Mucosa of descending colon (tissue), 3 donors: ENCODE measurements at regions not wholly inside any gene's neighbourhood (a gene's known extent, or its start where the extent isn't known, plus 50 kb on each side); places are given as distances from the start of the nearest gene placed in this dataset.
A peak's percentile ranks its signal among the peaks of the same experiment; 100 is the strongest.
"Not testable (repeated sequence)": the region's sequence is repeated elsewhere in the genome, so short reads cannot be mapped to it uniquely, and the experiment has no call there.

Experiments used
- ATAC-seq: fragments of 200-7000 bp; cut with Tn5 transposase; one replicate; pipeline ENCODE4 v1.9.1; 2020; ENCODE audit warnings: mild to moderate bottlenecking, moderate library complexity
- DNase-seq, 3 donors: peaks; one replicate each; pipeline ENCODE4 v3.0.0-alpha.2; 2020
- H3K36me3 ChIP-seq: fragments of 200-600 bp; one replicate; pipeline ENCODE4 v1.8.0; 2021; ENCODE audit warnings: low read depth, mild to moderate bottlenecking
- H3K4me1 ChIP-seq: fragments of 200-600 bp; one replicate; pipeline ENCODE4 v1.8.0; 2021; ENCODE audit warnings: low read depth, mild to moderate bottlenecking
- H3K4me3 ChIP-seq: fragments of 200-600 bp; one replicate; pipeline ENCODE4 v1.8.0; 2021; ENCODE audit warnings: mild to moderate bottlenecking
- H3K9me3 ChIP-seq: fragments of 200-600 bp; one replicate; pipeline ENCODE4 v1.8.0; 2021; ENCODE audit warnings: mild to moderate bottlenecking
- intact Hi-C, 2 donors: fragments of 100-400 bp; cut with DNase I in 1 of 2; cut with micrococcal nuclease in 1 of 2; formaldehyde crosslinking; loops; one replicate each; pipeline versions ENCODE4 v1.11.0 to v1.11.1; 2022; cut with DNase I, micrococcal nuclease
- donor health status: DM: no; HTN: no; CAD: no; lungs with moderate emphysema.
- donor health status: DM: no; HTN: no; CAD: no.
- donor health status: DM: no; HTN: yes; CAD: no.

GRCh38 chr21:7743940-7744339 is 2777.4 kb upstream of the TPTE start:
- H3K9me3 ChIP-seq, H3K4me1 ChIP-seq, DNase-seq, H3K36me3 ChIP-seq, intact Hi-C loops, H3K4me3 ChIP-seq: not testable (repeated sequence)
- peak; percentile 24 for ATAC-seq

DNA sequence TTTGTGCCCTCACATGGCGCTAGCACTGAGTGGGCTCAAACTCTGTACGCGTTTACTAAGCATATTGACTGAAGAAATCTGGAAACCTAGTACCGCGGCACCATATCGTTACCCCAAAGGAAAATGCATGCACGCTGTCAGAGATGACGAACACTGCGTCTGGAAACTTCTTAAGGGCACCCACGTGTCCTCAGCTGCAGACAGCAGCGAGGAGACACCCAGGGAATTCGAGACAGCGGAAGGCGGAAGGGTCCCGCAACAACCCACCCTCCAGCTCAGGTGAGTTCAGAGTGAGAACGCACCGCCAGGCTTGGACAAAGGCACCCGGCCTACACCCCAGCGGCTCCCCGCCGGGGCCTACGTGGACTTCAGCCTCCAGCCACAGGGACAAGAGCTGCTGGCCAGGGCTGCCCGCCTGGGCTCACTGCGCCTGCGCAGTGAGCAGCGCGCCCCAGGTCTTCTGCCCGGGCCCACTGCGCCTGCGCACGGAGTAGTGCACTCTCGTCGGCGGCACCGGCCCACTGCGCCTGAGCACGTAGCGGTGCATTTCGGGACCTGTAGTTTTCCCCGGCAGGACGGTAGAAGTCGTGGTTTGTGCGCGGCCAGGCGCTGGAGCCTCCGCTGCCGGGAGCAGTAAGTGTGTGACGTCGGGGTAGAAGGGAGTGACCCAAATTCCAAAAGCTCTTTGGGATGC is 2776.8 kb upstream of the TPTE start:
- DNase-seq, H3K9me3 ChIP-seq, H3K36me3 ChIP-seq, intact Hi-C loops, H3K4me3 ChIP-seq, H3K4me1 ChIP-seq: not testable (repeated sequence)
- peak; percentile 100 for ATAC-seq

DNA sequence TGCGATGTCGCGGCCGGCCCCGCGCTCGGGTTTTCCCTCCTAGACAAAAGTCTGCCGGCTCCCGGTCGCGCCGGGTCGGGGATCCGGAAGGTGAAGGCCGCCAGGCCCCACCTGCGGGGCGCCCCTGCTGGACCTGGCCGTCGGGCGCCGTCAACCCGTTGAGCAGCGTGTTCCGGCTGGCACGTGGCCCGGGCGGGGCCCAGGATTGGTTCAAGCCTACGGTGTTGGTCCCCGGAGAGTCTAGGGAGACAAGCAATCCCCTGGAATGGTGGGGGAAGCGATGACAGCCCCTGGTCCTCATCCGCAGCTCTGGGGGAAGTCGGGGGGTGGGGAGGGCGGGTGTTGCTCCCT is 2776.3 kb upstream of the TPTE start:
- DNase-seq, H3K9me3 ChIP-seq, H3K36me3 ChIP-seq, intact Hi-C loops, H3K4me1 ChIP-seq, H3K4me3 ChIP-seq: not testable (repeated sequence)
- peak; percentile 84 for ATAC-seq

GRCh38 chr21:7747964-7748363 is 2773.4 kb upstream of the TPTE start:
- H3K4me1 ChIP-seq, intact Hi-C loops: not testable (repeated sequence)

GRCh38 chr21:7752611-7753010 is 2768.8 kb upstream of the TPTE start:
- DNase-seq, ATAC-seq, H3K4me1 ChIP-seq, intact Hi-C loops, H3K4me3 ChIP-seq, H3K36me3 ChIP-seq, H3K9me3 ChIP-seq: not testable (repeated sequence)

More at GRCh38 chr21:7747964-7748363, 2773.4 kb upstream of the TPTE start:
- H3K36me3 ChIP-seq, H3K9me3 ChIP-seq, ATAC-seq, H3K4me3 ChIP-seq, DNase-seq: not testable (repeated sequence)

- H3K4me3 ChIP-seq, intact Hi-C loops, H3K36me3 ChIP-seq, H3K9me3 ChIP-seq, H3K4me1 ChIP-seq: not testable (repeated sequence)
- ATAC-seq (peak; percentile 18), DNase-seq (peak in 2 of 3 donors; percentile 1 to 3)
Observed at GRCh38 chr21:7753380-7753877, 2768.0 kb upstream of the TPTE start.

GRCh38 chr21:7769985-7770384 is 2751.4 kb upstream of the TPTE start:
- H3K4me3 ChIP-seq, intact Hi-C loops, DNase-seq, H3K9me3 ChIP-seq, ATAC-seq, H3K4me1 ChIP-seq, H3K36me3 ChIP-seq: not testable (repeated sequence)

DNA sequence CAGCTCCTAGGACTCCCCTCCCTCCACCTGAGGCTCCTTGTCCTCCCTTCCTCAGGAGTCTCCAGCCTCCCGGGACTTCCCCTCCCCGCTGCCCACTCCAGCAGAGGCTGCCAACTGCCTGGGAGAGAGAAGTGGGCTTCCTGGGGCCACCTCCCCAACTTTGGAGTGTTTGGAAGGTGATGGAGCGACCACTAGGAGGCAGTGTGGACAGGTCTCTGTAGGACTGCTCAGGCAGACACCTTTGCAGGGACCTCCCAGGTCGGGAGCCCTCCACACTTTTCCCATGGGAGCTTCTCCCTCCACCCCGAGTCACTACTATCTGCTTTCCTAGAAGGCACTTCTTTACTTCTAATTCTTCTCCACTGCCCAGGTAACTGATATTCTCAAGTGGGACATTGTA is 2747.2 kb upstream of the TPTE start:
- DNase-seq, H3K9me3 ChIP-seq, H3K4me1 ChIP-seq, H3K36me3 ChIP-seq, ATAC-seq, H3K4me3 ChIP-seq, intact Hi-C loops: not testable (repeated sequence)

DNA sequence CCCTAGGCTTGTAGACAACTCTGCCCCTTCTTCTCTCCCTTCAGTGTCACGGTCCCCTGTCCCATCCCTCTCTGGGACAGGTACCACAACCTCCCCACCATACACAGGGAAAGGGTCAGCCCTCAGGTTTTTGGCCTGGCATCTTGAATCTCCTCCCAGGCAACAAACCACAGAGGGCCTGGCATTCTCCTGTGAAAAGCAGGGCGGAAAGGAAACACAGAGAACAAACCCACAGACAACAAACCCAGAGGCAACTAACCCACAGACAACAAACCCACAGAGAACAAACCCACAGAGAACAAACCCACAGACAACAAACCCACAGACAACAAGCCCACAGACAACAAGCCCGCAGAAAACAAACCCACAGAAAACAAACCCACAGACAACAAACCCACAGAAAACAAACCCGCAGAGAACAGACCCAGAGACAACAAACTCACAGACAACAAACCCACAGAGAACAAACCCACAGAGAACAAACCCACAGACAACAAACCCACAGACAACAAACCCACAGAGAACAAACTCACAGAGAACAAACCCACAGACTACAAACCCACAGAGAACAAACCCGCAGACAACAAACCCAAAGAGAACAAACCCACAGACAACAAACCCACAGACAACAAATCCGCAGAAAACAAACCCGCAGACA is 2745.9 kb upstream of the TPTE start:
- H3K9me3 ChIP-seq, H3K36me3 ChIP-seq, intact Hi-C loops, H3K4me3 ChIP-seq, H3K4me1 ChIP-seq, ATAC-seq: not testable (repeated sequence)
- DNase-seq = peak in 1 of 3 donors; percentile 0

DNA sequence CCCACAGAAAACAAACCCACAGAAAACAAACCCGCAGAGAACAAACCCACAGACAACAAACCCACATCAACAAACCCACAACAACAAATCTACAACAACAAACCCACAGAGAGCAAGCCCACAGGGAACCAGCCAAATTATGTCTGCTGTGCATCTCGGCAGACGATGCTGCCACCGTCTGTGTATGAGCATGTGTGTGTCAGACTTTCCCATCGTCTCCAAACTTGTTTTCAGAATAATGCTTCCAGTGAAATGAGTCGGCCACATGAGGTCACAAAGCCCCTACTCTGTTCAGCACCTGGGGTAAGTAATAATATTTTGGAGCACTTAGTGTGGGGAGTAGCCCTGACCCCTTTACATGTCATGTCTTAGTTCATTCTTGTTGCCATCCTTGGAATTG is 2745.3 kb upstream of the TPTE start:
- H3K4me1 ChIP-seq, H3K4me3 ChIP-seq, DNase-seq, H3K9me3 ChIP-seq, H3K36me3 ChIP-seq, ATAC-seq, intact Hi-C loops: not testable (repeated sequence)

DNA sequence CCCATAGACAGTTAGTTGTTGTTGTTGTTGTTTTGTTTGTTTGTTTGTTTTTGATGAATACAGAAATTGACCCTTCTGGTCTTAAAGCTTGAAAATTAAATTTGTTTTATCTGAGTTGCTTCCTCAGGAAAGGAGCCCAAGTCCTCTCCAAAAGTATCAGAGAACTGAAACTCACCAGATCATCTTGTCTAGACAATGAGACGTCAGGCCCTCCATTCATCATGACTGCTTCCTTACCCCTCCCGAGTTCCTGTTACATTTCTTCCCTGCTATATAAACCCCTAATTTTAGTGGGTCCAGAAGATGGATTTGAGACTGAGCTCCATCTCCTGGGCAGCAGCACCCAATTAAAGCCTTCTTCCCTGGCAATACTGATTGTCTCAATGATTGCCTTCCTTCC is 2744.8 kb upstream of the TPTE start:
- intact Hi-C loops, H3K4me1 ChIP-seq, DNase-seq, ATAC-seq, H3K9me3 ChIP-seq, H3K4me3 ChIP-seq, H3K36me3 ChIP-seq: not testable (repeated sequence)

DNA sequence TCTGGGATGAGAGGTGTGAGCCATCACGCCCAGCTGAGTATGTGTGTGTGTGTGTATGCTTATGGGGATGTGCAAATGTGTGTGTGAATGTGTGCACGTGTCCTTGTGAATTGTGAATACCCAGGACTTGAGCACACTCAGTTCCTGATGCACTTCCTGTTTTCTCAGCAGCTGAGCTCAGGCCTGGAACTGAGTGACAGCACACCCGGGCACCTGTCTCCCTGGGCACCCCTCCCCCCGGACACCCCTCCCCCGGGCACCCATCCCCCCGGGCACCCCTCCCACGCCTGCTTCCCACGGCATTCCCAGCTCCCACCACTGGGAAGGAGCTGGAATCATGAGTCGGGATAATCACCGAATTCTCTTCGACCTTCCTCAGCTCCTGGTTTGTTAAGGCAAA is 2744.1 kb upstream of the TPTE start:
- ATAC-seq, H3K36me3 ChIP-seq, intact Hi-C loops, H3K4me1 ChIP-seq, H3K9me3 ChIP-seq, H3K4me3 ChIP-seq: not testable (repeated sequence)
- DNase-seq = peak in 2 of 3 donors; percentile 4 to 28

DNA sequence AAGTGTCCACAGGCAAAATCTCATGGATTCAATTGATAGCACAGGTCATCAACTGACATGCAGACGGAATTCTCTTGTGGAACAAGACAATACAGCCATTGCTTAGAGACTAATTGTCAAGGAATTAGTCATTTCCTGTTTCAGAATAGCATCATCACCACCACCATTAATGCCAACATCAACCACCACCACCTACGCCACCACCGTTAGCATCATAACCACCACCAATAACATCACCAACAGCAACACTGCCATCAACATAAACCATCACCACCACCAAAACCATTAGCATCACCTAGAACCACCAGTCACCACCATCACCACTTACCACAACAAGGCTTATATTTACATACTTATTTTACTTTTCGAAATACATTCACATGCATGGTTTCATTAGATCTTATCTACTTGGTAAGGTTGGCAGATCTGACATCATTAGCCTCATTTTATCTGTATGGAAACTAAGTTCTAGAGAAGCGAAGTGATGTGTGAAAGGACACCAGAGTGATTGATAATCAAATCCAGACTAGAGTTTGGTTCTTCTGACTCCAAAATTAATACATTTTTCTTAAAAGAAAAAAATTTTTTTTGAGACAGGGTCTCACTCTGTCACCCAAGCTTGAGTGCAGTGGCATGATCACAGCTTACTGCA is 2733.8 kb upstream of the TPTE start:
- H3K9me3 ChIP-seq, H3K4me1 ChIP-seq, H3K4me3 ChIP-seq, DNase-seq, H3K36me3 ChIP-seq, intact Hi-C loops, ATAC-seq: not testable (repeated sequence)

GRCh38 chr21:7793797-7794196 is 2727.6 kb upstream of the TPTE start:
- H3K9me3 ChIP-seq, H3K36me3 ChIP-seq, H3K4me1 ChIP-seq, intact Hi-C loops, H3K4me3 ChIP-seq, ATAC-seq, DNase-seq: not testable (repeated sequence)
